ENCODE measurements at regions not wholly inside any gene's neighbourhood (a gene's known extent, or its start where the extent isn't known, plus 50 kb on each side); places are given as distances from the start of the nearest gene placed in this dataset.

DNA sequence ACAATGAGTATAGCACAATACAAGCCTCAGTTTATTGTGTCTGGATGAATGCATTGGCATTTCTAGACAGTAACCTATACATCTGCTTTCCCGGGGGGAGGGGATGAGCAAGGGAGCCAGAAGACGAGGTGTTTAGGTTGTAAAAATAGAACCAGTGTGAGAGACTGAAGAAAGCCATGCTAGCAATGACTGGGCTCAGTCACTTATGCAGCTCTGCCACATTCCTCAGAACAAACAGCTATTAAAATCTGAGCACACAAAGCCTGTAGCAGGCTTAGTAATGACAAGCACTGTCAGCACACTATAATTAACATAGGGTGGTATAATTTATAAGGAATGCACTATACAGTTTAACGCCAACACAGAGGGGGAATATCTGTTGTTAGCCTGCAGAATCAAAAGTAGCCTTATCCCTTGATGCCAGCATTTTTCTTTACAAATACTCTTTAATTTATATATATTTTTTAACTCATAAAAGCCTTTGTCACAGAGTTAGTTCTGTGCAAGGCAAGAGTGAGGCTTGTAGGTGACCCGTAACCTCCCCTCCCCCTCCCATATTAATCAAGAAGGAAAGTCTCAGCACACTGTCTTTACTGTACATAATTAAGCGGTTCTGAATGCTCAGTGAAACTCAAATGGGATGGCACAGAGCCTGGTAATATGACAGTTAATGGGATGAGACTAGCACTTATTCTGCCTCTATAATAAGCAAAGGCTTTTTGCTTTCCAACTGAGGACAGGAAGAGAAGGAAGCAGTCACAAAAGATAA lies 295.4 kb downstream of the CSNK1G3 start:
- Histone ChIP-seq H3K4me3 (no peak overlapping the region), H3K4me1 (peaks cover 11 to 22% (median 15%) of the 10 kb centered on the region in 4 donors), H3K27me3 (no peaks in the 10 kb centered on the region), H3K27ac (no peak overlapping the region), H3K9me3 (no peaks in the 10 kb centered on the region), H3K36me3 (no peaks in the 10 kb centered on the region)
- 73 to 78% methylated on average over 5 of the region's 5 CpGs for WGBS, 2 donors
- TF ChIP-seq EP300 (IDR thresholded peaks at IDR 0.05) (no peak), POLR2AphosphoS5 (IDR thresholded peaks at IDR 0.05) (no peak)
- TF ChIP-seq, protein P1, sequence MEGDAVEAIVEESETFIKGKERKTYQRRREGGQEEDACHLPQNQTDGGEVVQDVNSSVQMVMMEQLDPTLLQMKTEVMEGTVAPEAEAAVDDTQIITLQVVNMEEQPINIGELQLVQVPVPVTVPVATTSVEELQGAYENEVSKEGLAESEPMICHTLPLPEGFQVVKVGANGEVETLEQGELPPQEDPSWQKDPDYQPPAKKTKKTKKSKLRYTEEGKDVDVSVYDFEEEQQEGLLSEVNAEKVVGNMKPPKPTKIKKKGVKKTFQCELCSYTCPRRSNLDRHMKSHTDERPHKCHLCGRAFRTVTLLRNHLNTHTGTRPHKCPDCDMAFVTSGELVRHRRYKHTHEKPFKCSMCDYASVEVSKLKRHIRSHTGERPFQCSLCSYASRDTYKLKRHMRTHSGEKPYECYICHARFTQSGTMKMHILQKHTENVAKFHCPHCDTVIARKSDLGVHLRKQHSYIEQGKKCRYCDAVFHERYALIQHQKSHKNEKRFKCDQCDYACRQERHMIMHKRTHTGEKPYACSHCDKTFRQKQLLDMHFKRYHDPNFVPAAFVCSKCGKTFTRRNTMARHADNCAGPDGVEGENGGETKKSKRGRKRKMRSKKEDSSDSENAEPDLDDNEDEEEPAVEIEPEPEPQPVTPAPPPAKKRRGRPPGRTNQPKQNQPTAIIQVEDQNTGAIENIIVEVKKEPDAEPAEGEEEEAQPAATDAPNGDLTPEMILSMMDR (IDR thresholded peaks at IDR 0.05) = no peak
- DNase-seq (no peak), ATAC-seq (ENCODE audit: low FRiP score in 2 of 2) (no peak)

DNA sequence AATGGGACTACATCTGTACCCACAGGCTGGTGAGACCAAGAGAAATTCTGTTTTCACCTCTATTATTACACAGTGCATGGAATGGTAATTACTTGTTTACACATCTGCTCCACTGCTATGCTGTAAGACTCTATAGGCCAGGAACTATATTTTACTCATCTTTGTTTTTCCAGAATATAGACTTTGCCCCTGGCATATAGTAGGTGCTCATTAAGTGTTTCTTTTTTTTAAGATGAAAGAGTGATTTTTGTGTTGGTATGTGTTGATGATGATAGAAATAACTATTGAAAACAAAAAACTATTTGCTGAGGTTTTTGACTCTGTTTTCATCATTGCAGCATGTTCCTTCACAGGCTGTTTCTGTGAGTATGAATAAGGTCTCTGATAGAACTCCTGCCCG lies 294.7 kb downstream of the CSNK1G3 start:
- ATAC-seq (ENCODE audit: low FRiP score in 2 of 2) (no peak), DNase-seq (no peak)
- Histone ChIP-seq H3K36me3 (no peaks in the 10 kb centered on the region), H3K4me1 (peaks cover 11 to 22% (median 15%) of the 10 kb centered on the region in 4 donors), H3K27me3 (no peaks in the 10 kb centered on the region), H3K4me3 (no peak overlapping the region), H3K9me3 (no peaks in the 10 kb centered on the region), H3K27ac (no peak overlapping the region)
- WGBS, 2 donors = 91 to 95% methylated on average over 1 of the region's 1 CpG
- no peak for TF ChIP-seq POLR2A (IDR thresholded peaks at IDR 0.05)
- no peak for TF ChIP-seq EP300 (IDR thresholded peaks at IDR 0.05)
- TF ChIP-seq, protein P1 (IDR thresholded peaks at IDR 0.05) = no peak
- TF ChIP-seq POLR2AphosphoS5 (IDR thresholded peaks at IDR 0.05) = no peak

DNA sequence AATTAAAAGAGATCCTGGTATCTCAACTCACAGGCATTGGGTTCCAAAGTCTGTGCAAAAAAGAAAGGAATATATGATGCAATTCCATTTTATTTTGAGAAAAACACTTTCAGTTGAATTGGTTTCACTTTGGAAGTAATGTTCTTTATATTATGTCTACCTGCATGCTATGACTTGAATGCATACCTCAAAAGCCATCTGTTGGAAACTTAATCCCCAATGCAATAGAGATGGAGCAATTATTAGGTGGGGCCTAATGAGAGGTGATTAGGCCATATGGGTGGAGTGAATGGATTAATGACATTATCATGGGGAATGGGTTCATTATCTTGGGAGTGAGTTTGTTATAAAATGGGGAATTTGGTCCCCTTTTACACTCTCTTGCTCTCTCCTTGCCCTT lies 293.3 kb downstream of the CSNK1G3 start:
- H3K9me3 ChIP-seq = no peaks in the 10 kb centered on the region
- H3K27ac ChIP-seq = no peak overlapping the region
- no peak overlapping the region for H3K4me3 ChIP-seq
- TF ChIP-seq, protein P1 (IDR thresholded peaks at IDR 0.05) = no peak
- no peak for TF ChIP-seq POLR2AphosphoS5 (IDR thresholded peaks at IDR 0.05)
- H3K4me1 ChIP-seq = peaks cover 9 to 14% (median 10%) of the 10 kb centered on the region in 4 donors
- ATAC-seq (ENCODE audit: low FRiP score in 2 of 2) (no peak), DNase-seq (no peak)
- H3K27me3 ChIP-seq = no peaks in the 10 kb centered on the region
- no peaks in the 10 kb centered on the region for H3K36me3 ChIP-seq

DNA sequence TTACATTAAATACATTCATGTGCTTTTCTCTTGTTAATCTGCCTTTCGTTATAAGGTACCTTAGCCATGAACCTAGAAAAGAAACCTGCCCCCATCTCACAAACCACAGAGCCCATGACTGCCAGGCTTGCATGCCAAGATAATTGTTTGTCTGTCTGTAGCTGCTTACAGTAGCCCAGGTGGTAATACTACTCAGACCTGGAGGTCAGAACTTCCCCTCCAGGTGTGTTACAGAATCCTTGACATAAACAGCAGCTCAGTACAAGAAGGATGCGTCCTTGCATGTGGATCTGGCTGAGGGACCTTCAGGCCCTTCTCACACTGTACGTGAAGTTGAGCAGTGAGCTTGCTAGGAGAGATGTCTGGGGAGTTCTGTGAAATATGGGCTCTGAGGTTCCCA lies 291.4 kb downstream of the CSNK1G3 start:
- no peak overlapping the region for H3K4me3 ChIP-seq
- TF ChIP-seq, protein P1 (IDR thresholded peaks at IDR 0.05) = no peak
- no peak for TF ChIP-seq POLR2AphosphoS5 (IDR thresholded peaks at IDR 0.05)
- no peak for TF ChIP-seq POLR2A (IDR thresholded peaks at IDR 0.05)
- no peak for TF ChIP-seq EP300 (IDR thresholded peaks at IDR 0.05)
- DNase-seq = no peak
- no peaks in the 10 kb centered on the region for H3K9me3 ChIP-seq
- 77 to 85% methylated on average over 2 to 3 of the region's 3 CpGs for WGBS, 2 donors
- no peaks in the 10 kb centered on the region for H3K4me1 ChIP-seq
- H3K36me3 ChIP-seq = no peaks in the 10 kb centered on the region
- no peak for ATAC-seq (ENCODE audit: low FRiP score in 2 of 2)
- H3K27me3 ChIP-seq = no peaks in the 10 kb centered on the region
- H3K27ac ChIP-seq = no peak overlapping the region

DNA sequence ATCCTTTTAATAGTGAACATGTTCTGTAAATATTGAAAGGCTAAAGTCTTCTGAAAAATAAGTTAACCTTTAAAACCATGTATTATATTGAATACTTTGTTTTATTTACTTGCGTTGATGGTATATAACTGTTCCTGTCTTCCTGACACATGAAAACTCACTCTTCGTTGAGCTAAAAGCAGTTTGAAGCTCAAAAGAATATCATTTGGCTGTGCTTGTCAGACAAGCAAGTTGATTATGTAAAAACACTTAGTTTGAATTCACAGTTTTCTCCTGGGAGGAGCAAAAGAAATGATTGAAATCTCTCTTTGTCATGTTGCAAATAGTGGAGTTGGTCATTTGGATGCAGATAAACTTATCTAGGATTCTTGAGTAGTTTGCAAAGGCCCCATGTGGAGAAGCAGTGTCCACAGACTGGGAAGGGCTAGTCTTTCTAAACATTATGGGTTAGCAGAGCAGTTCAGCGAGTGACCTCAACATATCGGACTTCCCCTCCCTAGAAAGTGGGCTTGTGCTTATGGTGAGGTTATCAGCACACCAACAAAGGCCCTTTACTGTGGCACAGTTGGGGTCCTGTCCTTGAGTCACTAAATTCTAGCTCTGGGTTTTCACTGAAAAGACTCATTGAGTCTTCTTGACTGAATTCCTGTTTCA lies 290.4 kb downstream of the CSNK1G3 start:
- TF ChIP-seq POLR2A (IDR thresholded peaks at IDR 0.05) (no peak), POLR2AphosphoS5 (IDR thresholded peaks at IDR 0.05) (no peak), EP300 (IDR thresholded peaks at IDR 0.05) (no peak)
- TF ChIP-seq, protein P1 (IDR thresholded peaks at IDR 0.05) = no peak
- no peaks in the 10 kb centered on the region for H3K36me3 ChIP-seq
- H3K4me3 ChIP-seq = no peak overlapping the region
- ATAC-seq (ENCODE audit: low FRiP score in 2 of 2) = no peak
- no peak overlapping the region for H3K27ac ChIP-seq
- WGBS, 2 donors = 91 to 93% methylated on average over 4 of the region's 4 CpGs
- DNase-seq = no peak
- no peaks in the 10 kb centered on the region for H3K27me3 ChIP-seq
- H3K9me3 ChIP-seq = no peaks in the 10 kb centered on the region
- H3K4me1 ChIP-seq = no peaks in the 10 kb centered on the region
